ENCODE measurements at regions not wholly inside any gene's neighbourhood (a gene's known extent, or its start where the extent isn't known, plus 50 kb on each side); places are given as distances from the start of the nearest gene placed in this dataset.

- H3K4me3 ChIP-seq (ENCODE audit: low read length), result no peak overlapping the region
- H3K36me3 ChIP-seq (ENCODE audit: insufficient read depth, low read depth, low read length), result no peaks in the 10 kb centered on the region
- no peaks in the 10 kb centered on the region for H3K27me3 ChIP-seq (ENCODE audit: insufficient read depth, low read length)
- no peak overlapping the region for H3K9ac ChIP-seq (ENCODE audit: low read depth, low read length)
- H3K4me1 ChIP-seq (ENCODE audit: insufficient read depth, low read length), result no peaks in the 10 kb centered on the region
- 0 out of 2 replicates have a peak, but pooled peaks cover 5% of the 10 kb centered on the region for H3K9me3 ChIP-seq (ENCODE audit: insufficient read depth, low read depth, low read length)
- H3K27ac ChIP-seq (ENCODE audit: low read length), result no peak overlapping the region
Measured at GRCh38 chr2:128809880-128810279, 491.2 kb upstream of the HS6ST1 start.

DNA sequence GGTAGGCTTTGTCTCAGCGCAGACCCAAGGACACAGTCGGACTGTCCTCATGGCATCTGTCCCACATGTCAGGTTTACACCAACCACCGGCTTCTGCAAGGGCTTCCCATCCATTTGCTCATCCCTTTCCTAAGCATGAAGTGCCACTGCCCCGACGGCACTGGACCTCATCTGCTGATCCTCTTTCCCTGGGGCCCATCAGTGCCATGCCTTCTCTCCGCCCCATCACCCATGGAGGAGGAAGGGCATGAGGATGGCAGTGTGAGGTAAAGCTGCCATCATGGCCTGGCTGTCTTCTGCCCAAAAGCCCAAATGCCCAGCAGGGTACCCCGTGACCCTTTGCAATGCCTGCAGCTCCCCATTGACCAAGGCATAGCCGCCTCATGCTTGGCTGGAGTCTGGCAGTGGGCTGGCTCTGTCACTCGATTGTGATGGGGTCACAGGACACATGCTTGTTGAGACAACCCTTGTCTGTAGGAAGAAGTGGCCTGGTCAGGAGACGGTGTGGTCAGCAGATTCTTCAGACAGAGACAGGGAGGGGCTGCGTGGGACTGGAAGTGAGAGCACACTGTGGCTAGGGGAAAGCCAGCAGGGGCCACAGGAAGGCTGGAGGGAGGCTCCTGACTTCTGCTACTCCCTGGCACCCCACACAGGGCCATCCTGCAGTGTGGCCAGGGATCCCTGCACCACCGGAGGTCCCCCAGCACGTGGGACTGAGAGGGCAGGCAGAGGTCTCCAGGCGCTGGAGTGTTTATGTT, 493.7 kb upstream of the HS6ST1 start:
- H3K9ac ChIP-seq (ENCODE audit: low read depth, low read length), result no peak overlapping the region
- H3K4me1 ChIP-seq (ENCODE audit: insufficient read depth, low read length), result no peaks in the 10 kb centered on the region
- H3K9me3 ChIP-seq (ENCODE audit: insufficient read depth, low read depth, low read length), result 0 out of 2 replicates have a peak, but pooled peaks cover 3% of the 10 kb centered on the region
- H3K27ac ChIP-seq (ENCODE audit: low read length), result no peak overlapping the region
- no peaks in the 10 kb centered on the region for H3K27me3 ChIP-seq (ENCODE audit: insufficient read depth, low read length)
- no peak overlapping the region for H3K4me3 ChIP-seq (ENCODE audit: low read length)
- no peaks in the 10 kb centered on the region for H3K36me3 ChIP-seq (ENCODE audit: insufficient read depth, low read depth, low read length)

GRCh38 chr2:128813352-128814034, 494.8 kb upstream of the HS6ST1 start:
- Histone ChIP-seq H3K36me3 (ENCODE audit: insufficient read depth, low read depth, low read length) (no peaks in the 10 kb centered on the region), H3K4me1 (ENCODE audit: insufficient read depth, low read length) (no peaks in the 10 kb centered on the region), H3K27me3 (ENCODE audit: insufficient read depth, low read length) (no peaks in the 10 kb centered on the region), H3K9ac (ENCODE audit: low read depth, low read length) (no peak overlapping the region), H3K4me3 (ENCODE audit: low read length) (no peak overlapping the region), H3K9me3 (ENCODE audit: insufficient read depth, low read depth, low read length) (no peaks in the 10 kb centered on the region), H3K27ac (ENCODE audit: low read length) (no peak overlapping the region)

- Histone ChIP-seq H3K4me1 (ENCODE audit: insufficient read depth, low read length) (no peaks in the 10 kb centered on the region), H3K9ac (ENCODE audit: low read depth, low read length) (no peak overlapping the region), H3K27me3 (ENCODE audit: insufficient read depth, low read length) (no peaks in the 10 kb centered on the region), H3K27ac (ENCODE audit: low read length) (no peak overlapping the region), H3K4me3 (ENCODE audit: low read length) (no peak overlapping the region), H3K36me3 (ENCODE audit: insufficient read depth, low read depth, low read length) (no peaks in the 10 kb centered on the region), H3K9me3 (ENCODE audit: insufficient read depth, low read depth, low read length) (no peaks in the 10 kb centered on the region)
Measured at GRCh38 chr2:128815248-128815647, 496.6 kb upstream of the HS6ST1 start.

DNA sequence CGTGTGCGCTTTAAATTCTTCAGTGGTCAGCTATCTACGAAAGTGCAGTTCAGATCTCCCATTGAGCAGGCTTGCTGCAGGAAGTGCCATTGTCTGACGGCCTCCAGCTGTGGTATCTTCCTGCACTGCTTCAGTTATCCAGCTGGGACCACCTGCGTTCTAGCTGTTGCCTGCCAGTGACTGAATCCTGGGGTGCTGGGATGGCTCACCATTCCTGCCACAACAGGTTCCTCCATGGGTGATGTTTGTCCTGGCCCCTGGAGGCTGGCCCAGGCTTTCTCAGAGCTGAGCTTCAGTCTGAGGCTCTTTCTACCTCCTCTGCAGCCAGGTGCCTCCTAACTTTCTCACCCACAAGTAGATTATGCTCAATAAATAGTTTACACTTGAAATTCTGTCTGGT, 498.5 kb upstream of the HS6ST1 start:
- Histone ChIP-seq H3K36me3 (ENCODE audit: insufficient read depth, low read depth, low read length) (no peaks in the 10 kb centered on the region), H3K9me3 (ENCODE audit: insufficient read depth, low read depth, low read length) (no peaks in the 10 kb centered on the region), H3K4me1 (ENCODE audit: insufficient read depth, low read length) (no peaks in the 10 kb centered on the region), H3K27me3 (ENCODE audit: insufficient read depth, low read length) (no peaks in the 10 kb centered on the region), H3K4me3 (ENCODE audit: low read length) (no peak overlapping the region), H3K27ac (ENCODE audit: low read length) (no peak overlapping the region), H3K9ac (ENCODE audit: low read depth, low read length) (no peak overlapping the region)

DNA sequence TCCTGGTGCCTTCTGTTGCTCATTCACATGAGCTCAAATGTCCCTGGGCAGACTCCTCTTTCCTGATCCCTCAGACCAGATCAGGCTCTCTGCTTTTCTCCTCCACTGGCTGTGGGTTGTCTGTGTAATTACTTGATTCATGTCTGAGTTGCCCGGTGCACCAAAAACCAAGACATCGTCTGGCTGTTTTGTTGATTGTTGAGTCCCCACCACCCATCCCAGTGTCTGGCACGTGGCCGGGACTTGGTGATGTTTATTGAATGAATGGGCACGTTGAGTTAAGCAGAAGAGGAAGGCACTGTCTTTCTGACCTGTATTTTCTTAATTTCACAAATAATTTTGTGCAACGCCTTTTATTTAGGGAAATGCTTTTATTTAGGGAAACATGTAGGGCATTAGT, 499.1 kb upstream of the HS6ST1 start:
- Histone ChIP-seq H3K9me3 (ENCODE audit: insufficient read depth, low read depth, low read length) (no peaks in the 10 kb centered on the region), H3K36me3 (ENCODE audit: insufficient read depth, low read depth, low read length) (no peaks in the 10 kb centered on the region), H3K4me1 (ENCODE audit: insufficient read depth, low read length) (no peaks in the 10 kb centered on the region), H3K9ac (ENCODE audit: low read depth, low read length) (no peak overlapping the region), H3K4me3 (ENCODE audit: low read length) (no peak overlapping the region), H3K27ac (ENCODE audit: low read length) (no peak overlapping the region), H3K27me3 (ENCODE audit: insufficient read depth, low read length) (no peaks in the 10 kb centered on the region)

- no peak overlapping the region for H3K27ac ChIP-seq (ENCODE audit: low read length)
- H3K9ac ChIP-seq (ENCODE audit: low read depth, low read length), result no peak overlapping the region
- H3K4me1 ChIP-seq (ENCODE audit: insufficient read depth, low read length), result no peaks in the 10 kb centered on the region
- no peaks in the 10 kb centered on the region for H3K36me3 ChIP-seq (ENCODE audit: insufficient read depth, low read depth, low read length)
- H3K4me3 ChIP-seq (ENCODE audit: low read length), result no peak overlapping the region
- H3K27me3 ChIP-seq (ENCODE audit: insufficient read depth, low read length), result no peaks in the 10 kb centered on the region
- no peaks in the 10 kb centered on the region for H3K9me3 ChIP-seq (ENCODE audit: insufficient read depth, low read depth, low read length)
Measured at GRCh38 chr2:128818248-128818647, 499.6 kb upstream of the HS6ST1 start.

DNA sequence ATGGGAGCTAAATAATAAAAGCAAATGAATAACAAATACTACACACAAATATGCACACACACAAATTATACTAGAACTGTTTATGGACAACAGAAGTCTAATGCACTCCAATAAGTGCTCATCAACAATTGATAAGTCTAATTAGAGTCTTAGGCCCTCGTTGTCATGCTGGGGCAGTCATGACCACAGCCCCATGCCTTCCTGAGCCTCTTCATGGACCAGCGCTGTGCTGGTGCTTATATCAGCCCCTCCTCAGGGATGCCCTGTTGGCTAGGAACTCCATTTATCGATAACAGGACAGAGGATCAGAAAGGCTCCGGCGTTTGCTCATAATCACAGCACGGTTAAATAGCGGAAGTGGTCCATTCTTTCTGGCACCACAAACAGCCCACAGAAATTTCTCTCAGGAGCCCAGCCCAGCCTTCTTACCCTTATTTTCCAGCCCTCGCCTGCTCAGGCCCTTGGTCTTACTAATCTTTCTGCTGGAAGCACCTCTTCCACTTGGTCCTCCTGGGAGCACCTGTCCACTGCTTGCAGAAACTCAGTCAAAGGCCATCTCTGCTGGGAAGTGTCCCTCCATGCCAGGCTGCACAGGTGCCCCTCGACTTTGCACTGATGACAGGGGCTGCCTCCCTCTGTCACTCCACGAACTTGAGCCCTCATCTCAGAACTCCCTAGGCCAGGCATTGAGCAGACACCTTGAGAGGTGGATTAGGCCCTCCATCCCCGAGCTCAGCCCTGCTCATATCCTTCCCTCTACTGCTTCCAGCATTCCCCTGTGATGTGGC, 500.2 kb upstream of the HS6ST1 start:
- Histone ChIP-seq H3K27ac (ENCODE audit: low read length) (no peak overlapping the region), H3K9me3 (ENCODE audit: insufficient read depth, low read depth, low read length) (no peaks in the 10 kb centered on the region), H3K9ac (ENCODE audit: low read depth, low read length) (no peak overlapping the region), H3K36me3 (ENCODE audit: insufficient read depth, low read depth, low read length) (no peaks in the 10 kb centered on the region), H3K4me1 (ENCODE audit: insufficient read depth, low read length) (no peaks in the 10 kb centered on the region), H3K4me3 (ENCODE audit: low read length) (no peak overlapping the region), H3K27me3 (ENCODE audit: insufficient read depth, low read length) (no peaks in the 10 kb centered on the region)

DNA sequence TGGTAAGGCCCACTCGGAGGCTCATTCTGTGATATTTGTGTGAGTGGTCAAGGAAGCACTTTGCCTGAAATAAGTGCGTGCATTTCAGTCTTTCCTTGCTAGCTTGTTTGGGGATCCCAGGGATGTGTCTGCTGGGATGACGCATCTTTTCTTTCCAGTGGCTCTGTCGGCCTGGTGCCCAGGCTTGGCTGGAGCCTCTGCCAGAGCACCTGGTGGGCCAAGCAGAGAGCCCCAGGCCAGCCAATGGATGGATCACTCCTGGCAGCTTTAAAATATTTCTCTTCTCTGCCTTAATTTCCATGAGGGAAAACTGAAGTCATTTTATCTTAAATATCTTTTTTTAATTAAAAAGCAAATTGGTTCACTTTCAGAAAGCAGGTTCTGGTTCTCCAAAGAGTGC, 501.8 kb upstream of the HS6ST1 start:
- Histone ChIP-seq H3K9ac (ENCODE audit: low read depth, low read length) (no peak overlapping the region), H3K27me3 (ENCODE audit: insufficient read depth, low read length) (no peaks in the 10 kb centered on the region), H3K36me3 (ENCODE audit: insufficient read depth, low read depth, low read length) (no peaks in the 10 kb centered on the region), H3K27ac (ENCODE audit: low read length) (no peak overlapping the region), H3K4me3 (ENCODE audit: low read length) (no peak overlapping the region), H3K9me3 (ENCODE audit: insufficient read depth, low read depth, low read length) (no peaks in the 10 kb centered on the region), H3K4me1 (ENCODE audit: insufficient read depth, low read length) (no peaks in the 10 kb centered on the region)

DNA sequence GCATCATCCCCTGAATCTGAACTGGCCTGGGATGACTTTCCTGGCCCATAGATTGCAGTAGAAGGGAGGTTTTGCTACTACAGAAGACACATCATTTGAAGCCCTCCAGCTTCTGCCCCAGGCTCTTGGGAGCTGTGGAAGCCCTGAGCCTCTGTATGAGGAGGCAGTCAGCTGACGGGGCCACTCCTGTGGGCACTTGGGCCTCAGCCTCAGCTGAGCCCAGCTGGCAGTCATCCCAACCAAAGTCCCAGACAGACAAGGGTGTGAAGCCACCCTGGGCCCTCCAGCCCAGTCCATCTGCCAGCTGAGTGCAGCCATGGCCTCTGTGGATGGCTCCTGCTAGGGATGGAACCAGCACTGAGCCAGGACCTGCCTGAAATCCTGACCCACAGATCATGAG, 502.3 kb upstream of the HS6ST1 start:
- Histone ChIP-seq H3K36me3 (ENCODE audit: insufficient read depth, low read depth, low read length) (no peaks in the 10 kb centered on the region), H3K27ac (ENCODE audit: low read length) (no peak overlapping the region), H3K4me1 (ENCODE audit: insufficient read depth, low read length) (no peaks in the 10 kb centered on the region), H3K27me3 (ENCODE audit: insufficient read depth, low read length) (no peaks in the 10 kb centered on the region), H3K4me3 (ENCODE audit: low read length) (no peak overlapping the region), H3K9ac (ENCODE audit: low read depth, low read length) (no peak overlapping the region), H3K9me3 (ENCODE audit: insufficient read depth, low read depth, low read length) (no peaks in the 10 kb centered on the region)

DNA sequence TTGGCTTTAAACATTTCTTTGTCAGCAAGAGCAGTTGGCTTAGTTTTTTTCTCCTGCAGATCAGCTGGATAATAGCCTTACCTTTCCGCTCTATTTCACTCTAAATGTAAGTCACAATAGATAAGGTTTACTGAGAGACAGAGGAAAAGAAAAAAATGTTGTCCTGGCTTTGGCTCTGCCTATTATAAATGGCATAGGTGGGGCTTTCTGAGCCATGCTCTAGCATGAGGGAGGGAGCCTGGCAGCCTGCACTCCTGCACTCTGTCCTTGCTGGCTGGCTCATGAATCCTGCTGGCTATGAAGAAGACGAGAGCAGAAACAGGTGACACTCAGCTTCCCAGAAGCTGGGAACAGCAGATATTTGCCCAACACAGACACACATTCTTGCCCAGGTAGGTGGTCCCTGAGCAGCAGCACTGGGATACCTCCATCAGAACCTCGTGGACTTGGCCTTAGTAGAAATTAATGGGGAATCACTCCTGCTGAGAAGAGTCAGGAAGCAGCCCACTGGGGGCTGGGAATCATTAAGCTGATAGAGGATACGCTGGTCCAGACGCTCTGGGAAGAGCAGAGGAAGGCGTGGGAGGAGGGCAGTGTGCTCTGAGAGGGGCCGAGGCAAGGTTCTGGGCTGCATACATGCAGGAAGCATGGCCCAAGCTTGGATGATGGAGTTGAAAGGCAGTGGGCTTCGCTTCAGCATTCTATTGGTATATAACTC, 514.4 kb upstream of the HS6ST1 start:
- no peaks in the 10 kb centered on the region for H3K9me3 ChIP-seq (ENCODE audit: insufficient read depth, low read depth, low read length)
- H3K4me1 ChIP-seq (ENCODE audit: insufficient read depth, low read length), result no peaks in the 10 kb centered on the region
- no peaks in the 10 kb centered on the region for H3K36me3 ChIP-seq (ENCODE audit: insufficient read depth, low read depth, low read length)
- no peak overlapping the region for H3K27ac ChIP-seq (ENCODE audit: low read length)
- no peak overlapping the region for H3K9ac ChIP-seq (ENCODE audit: low read depth, low read length)
- H3K4me3 ChIP-seq (ENCODE audit: low read length), result no peak overlapping the region
- H3K27me3 ChIP-seq (ENCODE audit: insufficient read depth, low read length), result no peaks in the 10 kb centered on the region
